ENCODE measurements at regions not wholly inside any gene's neighbourhood (a gene's known extent, or its start where the extent isn't known, plus 50 kb on each side); places are given as distances from the start of the nearest gene placed in this dataset.

- H3K79me2 ChIP-seq (ENCODE audit: insufficient read depth, low read length), result no peaks in the 10 kb centered on the region
- ChIA-PET RAD21 (ENCODE audit: low non-redundant PET in 1 of 2, low total read pairs in 2 of 2, uncharacterized antibody in 2 of 2, unreplicated experiment in 2 of 2) (no interaction called here), CTCF (no interaction called here), POLR2A (no interaction called here)
- no peak overlapping the region for H3K27ac ChIP-seq (ENCODE audit: low read depth, low read length)
- no peak overlapping the region for H2AFZ ChIP-seq (ENCODE audit: low read depth, low read length, poor library complexity, severe bottlenecking)
- DNase-seq (ENCODE audit: low read depth, low spot score) (no peak), ATAC-seq (no peak)
- TF ChIP-seq POLR2A (IDR thresholded peaks at IDR 0.05; ENCODE audit: borderline replicate concordance, extremely low read depth, insufficient read depth, insufficient read length) (no peak), CBX3 (IDR thresholded peaks at IDR 0.05; ENCODE audit: low read depth) (no peak), TCF7L2 (IDR thresholded peaks at IDR 0.05; ENCODE audit: borderline replicate concordance, extremely low read depth, insufficient read depth, insufficient read length) (no peak), ZNF274 (IDR thresholded peaks at IDR 0.05; ENCODE audit: low read depth, low read length) (no peak), SRF (IDR thresholded peaks at IDR 0.05; ENCODE audit: low read depth) (no peak), ATF3 (IDR thresholded peaks at IDR 0.05) (no peak), ELF1 (IDR thresholded peaks at IDR 0.05; ENCODE audit: borderline replicate concordance, low read depth) (no peak), CTCF (IDR thresholded peaks at IDR 0.05 in 2 of 3, conservative IDR thresholded peaks at IDR 0.05 in 1 of 3; ENCODE audit: borderline replicate concordance in 1 of 3, insufficient read depth in 1 of 3, low read depth in 2 of 3, low read length in 2 of 3) (no peak), SIN3A (IDR thresholded peaks at IDR 0.05; ENCODE audit: low read depth) (no peak), POLR2AphosphoS5 (IDR thresholded peaks at IDR 0.05; ENCODE audit: low read depth, low read length) (no peak), FOSL1 (IDR thresholded peaks at IDR 0.05; ENCODE audit: low read depth) (no peak), YY1 (IDR thresholded peaks at IDR 0.05; ENCODE audit: extremely low read depth, insufficient replicate concordance, low read depth, low read length) (no peak), JUND (IDR thresholded peaks at IDR 0.05) (no peak), CEBPB (IDR thresholded peaks at IDR 0.05; ENCODE audit: low read depth) (no peak), EGR1 (IDR thresholded peaks at IDR 0.05; ENCODE audit: low read depth) (no peak), MAX (IDR thresholded peaks at IDR 0.05) (no peak), SP1 (IDR thresholded peaks at IDR 0.05; ENCODE audit: low read depth) (no peak), EZH2 (IDR thresholded peaks at IDR 0.05) (no peak)
- TF ChIP-seq, protein P1, sequence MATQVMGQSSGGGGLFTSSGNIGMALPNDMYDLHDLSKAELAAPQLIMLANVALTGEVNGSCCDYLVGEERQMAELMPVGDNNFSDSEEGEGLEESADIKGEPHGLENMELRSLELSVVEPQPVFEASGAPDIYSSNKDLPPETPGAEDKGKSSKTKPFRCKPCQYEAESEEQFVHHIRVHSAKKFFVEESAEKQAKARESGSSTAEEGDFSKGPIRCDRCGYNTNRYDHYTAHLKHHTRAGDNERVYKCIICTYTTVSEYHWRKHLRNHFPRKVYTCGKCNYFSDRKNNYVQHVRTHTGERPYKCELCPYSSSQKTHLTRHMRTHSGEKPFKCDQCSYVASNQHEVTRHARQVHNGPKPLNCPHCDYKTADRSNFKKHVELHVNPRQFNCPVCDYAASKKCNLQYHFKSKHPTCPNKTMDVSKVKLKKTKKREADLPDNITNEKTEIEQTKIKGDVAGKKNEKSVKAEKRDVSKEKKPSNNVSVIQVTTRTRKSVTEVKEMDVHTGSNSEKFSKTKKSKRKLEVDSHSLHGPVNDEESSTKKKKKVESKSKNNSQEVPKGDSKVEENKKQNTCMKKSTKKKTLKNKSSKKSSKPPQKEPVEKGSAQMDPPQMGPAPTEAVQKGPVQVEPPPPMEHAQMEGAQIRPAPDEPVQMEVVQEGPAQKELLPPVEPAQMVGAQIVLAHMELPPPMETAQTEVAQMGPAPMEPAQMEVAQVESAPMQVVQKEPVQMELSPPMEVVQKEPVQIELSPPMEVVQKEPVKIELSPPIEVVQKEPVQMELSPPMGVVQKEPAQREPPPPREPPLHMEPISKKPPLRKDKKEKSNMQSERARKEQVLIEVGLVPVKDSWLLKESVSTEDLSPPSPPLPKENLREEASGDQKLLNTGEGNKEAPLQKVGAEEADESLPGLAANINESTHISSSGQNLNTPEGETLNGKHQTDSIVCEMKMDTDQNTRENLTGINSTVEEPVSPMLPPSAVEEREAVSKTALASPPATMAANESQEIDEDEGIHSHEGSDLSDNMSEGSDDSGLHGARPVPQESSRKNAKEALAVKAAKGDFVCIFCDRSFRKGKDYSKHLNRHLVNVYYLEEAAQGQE (IDR thresholded peaks at IDR 0.05; ENCODE audit: low read depth), result no peak
- H3K4me2 ChIP-seq (ENCODE audit: low read length), result no peak overlapping the region
- no peaks in the 10 kb centered on the region for H3K36me3 ChIP-seq (ENCODE audit: control insufficient read depth in 1 of 2, insufficient read depth in 2 of 2, low read length in 2 of 2)
- H3K27me3 ChIP-seq (ENCODE audit: insufficient read depth, low read length), result no peaks in the 10 kb centered on the region
- no peak overlapping the region for H3K4me3 ChIP-seq (replicated peaks in 1 of 2; ENCODE audit: low read depth in 1 of 2, low read length in 2 of 2)
- H4K20me1 ChIP-seq (ENCODE audit: insufficient read depth), result no peaks in the 10 kb centered on the region
- BruUV-seq (replicated peaks), result no TSS peak
- intact Hi-C loops (cut with micrococcal nuclease), result no loop called here
- no peaks in the 10 kb centered on the region for H3K9me3 ChIP-seq (ENCODE audit: control insufficient read depth in 1 of 2, insufficient read depth in 1 of 2, low read depth in 1 of 2, low read length in 2 of 2)
- 0 out of 4 replicates have a peak, but pooled peaks cover 0 to 6% of the 10 kb centered on the region in 2 experiments for H3K4me1 ChIP-seq (ENCODE audit: control insufficient read depth in 1 of 2, insufficient read depth in 2 of 2, low read length in 2 of 2)
- no peak overlapping the region for H3K9ac ChIP-seq (ENCODE audit: low read length)
- H3K9me2 ChIP-seq (ENCODE audit: insufficient read depth), result no peaks in the 10 kb centered on the region
Observed at GRCh38 chr12:60252359-60253096, 656.7 kb downstream of the SLC16A7 start.
